GM19468 (cell line): ENCODE measurements at regions not wholly inside any gene's neighbourhood (a gene's known extent, or its start where the extent isn't known, plus 50 kb on each side); places are given as distances from the start of the nearest gene placed in this dataset.

Experiments
- ATAC-seq: cut with Tn5 transposase; IDR thresholded peaks from one replicate; pipeline ENCODE4 v1.9.1; 2021; ENCODE audit warnings: mild to moderate bottlenecking, moderate library complexity, moderate number of reproducible peaks; ENCODE audit not compliant: unreplicated experiment; ENCODE audit errors: extremely low read depth

DNA sequence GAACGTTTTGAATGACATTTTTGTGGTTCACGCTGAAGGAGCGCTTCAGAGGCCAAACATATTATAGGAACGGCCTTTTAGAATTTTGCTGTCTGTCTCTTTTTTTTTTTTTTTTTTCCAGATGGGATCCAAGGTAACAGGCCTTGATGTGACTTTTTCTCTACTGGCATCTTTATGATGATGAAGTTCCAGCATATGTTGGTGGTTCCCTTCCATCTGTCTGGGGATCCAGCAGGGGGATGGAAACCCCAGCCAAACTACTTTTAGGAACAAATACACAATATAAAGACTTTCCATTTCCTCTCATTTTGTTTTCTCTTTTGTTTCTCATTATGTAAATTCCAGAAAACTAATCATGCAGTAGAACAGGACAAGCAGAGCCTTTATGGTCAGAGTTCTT lies 239.3 kb upstream of the PRICKLE1 start:
- no peak for ATAC-seq

DNA sequence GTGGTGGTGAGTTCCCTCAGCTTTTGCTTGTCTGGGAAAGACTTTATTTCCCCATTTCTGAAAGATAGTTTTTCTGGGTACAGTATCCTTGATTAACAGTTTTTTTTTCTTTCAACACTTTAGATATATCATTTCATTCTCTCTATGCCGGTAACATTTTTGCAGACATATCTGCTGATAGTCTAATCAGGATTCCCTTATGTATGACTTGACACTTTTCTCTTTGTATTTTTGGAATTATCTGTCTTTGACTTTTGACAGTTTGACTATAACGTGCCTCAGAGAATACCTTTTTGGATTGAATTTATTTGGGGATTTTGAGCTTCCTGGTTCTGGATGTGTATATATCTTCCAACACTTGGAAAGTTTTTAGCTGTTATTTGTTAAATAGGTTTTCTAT lies 234.8 kb upstream of the PRICKLE1 start:
- ATAC-seq, result no peak

- no peak for ATAC-seq
Measured at GRCh38 chr12:42823679-42824078, 234.1 kb upstream of the PRICKLE1 start.

DNA sequence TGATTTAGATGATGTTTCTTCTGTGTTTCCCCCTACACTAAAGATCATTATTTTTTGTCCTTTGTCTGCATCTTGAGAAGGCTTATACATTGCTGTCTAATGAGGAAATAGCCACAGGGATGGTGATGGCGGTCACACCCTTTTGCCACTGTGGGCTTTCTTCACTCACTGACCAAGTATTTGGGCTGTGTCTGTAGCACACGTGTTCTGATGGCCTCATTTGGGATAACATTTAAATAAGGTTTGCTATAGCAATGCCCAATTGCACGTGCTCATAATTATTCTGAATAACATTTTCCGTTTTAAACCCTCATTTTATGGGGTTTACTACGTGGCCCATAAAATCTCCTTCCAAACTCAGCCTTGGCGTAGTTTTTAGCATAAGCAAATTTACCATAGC lies 230.3 kb upstream of the PRICKLE1 start:
- no peak for ATAC-seq

GRCh38 chr12:42815068-42815467 lies 225.5 kb upstream of the PRICKLE1 start:
- ATAC-seq, result no peak

DNA sequence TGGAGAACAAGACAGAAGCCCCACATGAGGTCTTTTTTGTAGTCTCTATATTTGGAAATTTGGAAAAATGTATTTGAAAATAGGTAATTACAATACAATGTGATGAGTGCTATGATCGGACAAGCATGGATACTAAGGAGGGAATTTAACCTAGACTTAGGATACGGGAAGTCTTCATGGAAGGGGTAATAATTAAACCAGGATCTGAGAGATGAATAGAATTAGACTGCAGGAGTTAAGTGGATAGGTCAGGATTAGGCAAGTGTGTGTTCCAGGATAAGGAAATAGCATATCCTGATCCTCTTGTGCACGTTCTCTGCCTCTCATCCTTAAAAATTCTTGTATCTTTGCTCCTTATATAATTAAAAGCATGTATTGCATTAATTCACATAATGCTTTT lies 223.3 kb upstream of the PRICKLE1 start:
- ATAC-seq, result no peak

DNA sequence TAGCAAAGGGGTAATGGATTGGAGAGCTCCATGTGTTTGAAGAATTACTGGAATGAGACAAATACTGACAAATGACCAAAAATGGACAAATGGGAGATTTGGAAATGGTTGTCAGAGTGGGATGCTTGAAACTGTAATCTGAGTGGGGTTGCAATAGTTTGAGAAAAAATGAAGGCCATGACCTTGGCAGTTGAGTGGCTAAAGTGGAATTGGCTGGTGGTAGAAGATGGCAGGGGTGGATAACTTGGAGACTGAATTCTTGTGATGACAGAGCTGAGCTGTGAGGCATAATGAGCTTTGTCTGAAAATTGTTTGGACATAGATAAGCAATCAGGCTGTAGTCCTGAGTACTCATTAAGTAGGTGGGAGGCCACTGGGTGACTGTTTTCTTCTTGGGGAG lies 222.5 kb upstream of the PRICKLE1 start:
- no peak for ATAC-seq

GRCh38 chr12:42810006-42810405 lies 220.5 kb upstream of the PRICKLE1 start:
- ATAC-seq, result no peak

GRCh38 chr12:42809226-42809625 lies 219.7 kb upstream of the PRICKLE1 start:
- no peak for ATAC-seq

DNA sequence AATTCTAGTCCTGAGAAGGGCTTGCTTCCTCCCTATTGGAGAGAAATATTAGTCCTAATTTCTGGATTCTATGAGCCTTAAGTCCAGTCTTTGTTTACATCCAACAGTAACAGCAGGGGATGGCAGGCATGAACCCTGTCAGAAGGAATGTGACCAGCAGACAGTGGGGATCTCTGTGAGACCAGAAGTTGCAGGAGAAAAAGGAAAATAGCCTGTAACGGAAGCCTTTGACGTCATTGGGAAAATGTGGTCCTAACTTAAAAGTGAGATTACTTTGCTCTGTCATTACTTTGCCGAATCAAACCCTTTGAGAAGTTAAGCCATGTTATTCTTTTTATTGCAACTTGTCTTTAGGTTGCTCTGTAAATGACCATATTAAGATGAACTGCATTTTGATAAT lies 218.2 kb upstream of the PRICKLE1 start:
- ATAC-seq, result no peak

- ATAC-seq, result no peak
Measured at GRCh38 chr12:42807251-42807650, 217.7 kb upstream of the PRICKLE1 start.

DNA sequence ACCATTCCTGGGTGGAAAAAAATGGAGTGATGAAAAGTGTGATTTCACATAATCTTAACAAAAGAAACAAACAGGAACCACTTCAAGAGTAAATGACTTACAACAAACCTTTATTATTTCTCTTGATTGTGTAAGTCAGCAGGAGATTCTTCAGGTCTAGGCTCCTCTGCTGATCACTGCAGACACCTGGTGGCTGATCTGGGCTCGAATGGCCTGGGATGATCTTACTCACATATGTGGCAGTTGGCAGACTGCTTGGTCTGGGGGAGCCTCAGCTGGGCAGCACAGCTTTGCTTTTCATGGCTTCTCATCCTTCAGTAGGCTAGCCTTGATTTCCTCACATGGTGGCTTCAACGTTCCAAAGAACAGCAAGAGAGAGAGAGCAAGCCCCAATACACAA lies 215.4 kb upstream of the PRICKLE1 start:
- ATAC-seq, result no peak

DNA sequence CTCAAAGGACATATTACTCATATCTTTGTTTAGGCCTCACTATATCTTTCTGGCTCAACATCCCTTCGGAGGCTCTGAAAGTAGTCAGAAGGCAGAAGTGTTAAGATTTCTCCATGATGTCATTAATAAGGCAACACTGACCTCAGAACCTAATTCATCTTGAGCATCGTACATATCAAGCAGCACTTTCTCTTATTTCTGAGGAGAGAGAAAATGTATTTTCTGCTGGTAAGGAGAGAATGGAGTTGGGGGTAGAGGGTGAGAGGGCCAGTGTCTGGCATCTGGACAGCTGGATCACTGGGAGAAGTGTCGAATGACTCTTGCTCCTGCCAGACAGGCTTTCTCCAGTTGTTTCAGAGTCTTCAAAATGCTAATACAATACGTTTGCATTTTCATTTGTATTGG lies 213.2 kb upstream of the PRICKLE1 start:
- ATAC-seq, result no peak

- ATAC-seq, result no peak
Measured at GRCh38 chr12:42801271-42801670, 211.7 kb upstream of the PRICKLE1 start.

- ATAC-seq, result no peak
Measured at GRCh38 chr12:42799966-42800365, 210.4 kb upstream of the PRICKLE1 start.

GRCh38 chr12:42798811-42799438 lies 209.4 kb upstream of the PRICKLE1 start:
- ATAC-seq, result no peak

GRCh38 chr12:42794806-42795205 lies 205.3 kb upstream of the PRICKLE1 start:
- ATAC-seq, result no peak

- no peak for ATAC-seq
Measured at GRCh38 chr12:42793166-42793565, 203.6 kb upstream of the PRICKLE1 start.

DNA sequence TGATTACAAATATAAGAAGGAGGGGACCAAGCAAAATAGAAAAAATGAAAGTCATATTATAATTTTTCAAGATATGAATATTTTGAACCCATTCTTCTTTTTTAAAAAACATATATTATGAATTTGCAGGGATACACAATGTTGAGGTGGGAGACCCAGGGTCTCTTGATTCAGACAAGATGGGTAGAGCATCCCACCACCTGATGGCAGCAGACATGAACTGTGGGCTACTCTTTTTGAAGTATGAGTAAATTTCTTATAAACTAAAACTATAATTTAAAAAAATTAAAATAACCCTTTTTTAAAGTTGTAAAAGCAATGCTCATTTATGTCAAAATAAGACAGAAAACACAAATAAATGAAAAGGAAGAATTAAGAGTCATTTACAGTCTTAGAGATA lies 202.7 kb upstream of the PRICKLE1 start:
- ATAC-seq, result no peak

DNA sequence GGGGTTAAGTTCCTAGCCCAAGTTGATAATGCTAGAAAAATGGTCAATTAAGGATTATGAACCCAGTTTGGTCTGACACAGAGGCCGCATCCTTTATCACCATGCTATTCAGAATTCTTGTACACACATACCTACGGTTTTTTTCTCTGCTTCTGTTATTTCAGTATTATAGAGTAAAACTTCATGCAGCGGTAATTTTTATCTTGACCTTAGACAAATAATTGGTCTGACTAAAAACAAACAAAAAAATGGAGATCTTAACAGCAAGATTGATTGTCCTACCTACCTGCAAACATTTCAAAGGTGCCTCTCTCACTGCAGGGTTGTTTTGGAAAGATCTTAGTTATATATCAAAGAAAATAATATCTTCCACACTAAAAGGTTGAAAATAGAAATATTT lies 201.9 kb upstream of the PRICKLE1 start:
- no peak for ATAC-seq

- no peak for ATAC-seq
Measured at GRCh38 chr12:42790761-42791151, 201.2 kb upstream of the PRICKLE1 start.

GRCh38 chr12:42789808-42790760 lies 200.5 kb upstream of the PRICKLE1 start:
- no peak for ATAC-seq
